ENCODE measurements at regions not wholly inside any gene's neighbourhood (a gene's known extent, or its start where the extent isn't known, plus 50 kb on each side); places are given as distances from the start of the nearest gene placed in this dataset.

DNA sequence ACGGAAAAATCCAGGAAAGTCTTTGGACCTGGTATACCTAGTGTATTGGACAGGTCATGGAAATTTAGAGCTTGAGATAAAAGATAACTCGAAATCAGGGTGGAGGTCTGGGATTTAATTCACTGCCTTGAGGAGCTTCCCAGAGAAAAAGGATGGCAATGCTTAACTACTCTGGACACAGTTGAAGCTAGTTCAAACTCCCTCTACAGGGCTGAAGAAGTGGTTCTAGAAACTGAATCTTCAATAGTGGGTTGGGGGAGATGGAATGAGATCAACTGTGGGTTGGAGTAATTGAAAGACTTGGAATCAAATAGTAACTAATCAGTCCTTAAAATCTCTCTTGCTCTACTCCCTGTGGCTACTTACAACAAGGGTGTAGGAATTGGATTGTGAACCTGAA lies 600.1 kb downstream of the IRS1 start:
- Histone ChIP-seq H3K4me3 (ENCODE audit: low read depth in 1 of 3, low read length in 3 of 3) (no peak overlapping the region), H3K9ac (ENCODE audit: low read depth in 1 of 2, low read length in 2 of 2) (no peak overlapping the region), H3K27ac (ENCODE audit: low read depth in 1 of 2, low read length in 2 of 2) (no peak overlapping the region), H3K4me1 (ENCODE audit: control insufficient read depth in 4 of 4, insufficient read depth in 4 of 4, low read length in 3 of 4) (no peaks in the 10 kb centered on the region), H3K9me3 (ENCODE audit: control insufficient read depth in 4 of 4, low read length in 3 of 4) (no peaks in the 10 kb centered on the region), H3K36me3 (ENCODE audit: control insufficient read depth in 4 of 4, insufficient read depth in 3 of 4, low read depth in 1 of 4, low read length in 3 of 4) (no peaks in the 10 kb centered on the region), H3K27me3 (ENCODE audit: control insufficient read depth in 4 of 4, insufficient read depth in 4 of 4, low read length in 3 of 4) (no peaks in the 10 kb centered on the region)
- WGBS = 87% methylated on average over 2 of the region's 2 CpGs
- DNase-seq (ENCODE audit: low spot score) = no peak
- TF ChIP-seq, protein P1, sequence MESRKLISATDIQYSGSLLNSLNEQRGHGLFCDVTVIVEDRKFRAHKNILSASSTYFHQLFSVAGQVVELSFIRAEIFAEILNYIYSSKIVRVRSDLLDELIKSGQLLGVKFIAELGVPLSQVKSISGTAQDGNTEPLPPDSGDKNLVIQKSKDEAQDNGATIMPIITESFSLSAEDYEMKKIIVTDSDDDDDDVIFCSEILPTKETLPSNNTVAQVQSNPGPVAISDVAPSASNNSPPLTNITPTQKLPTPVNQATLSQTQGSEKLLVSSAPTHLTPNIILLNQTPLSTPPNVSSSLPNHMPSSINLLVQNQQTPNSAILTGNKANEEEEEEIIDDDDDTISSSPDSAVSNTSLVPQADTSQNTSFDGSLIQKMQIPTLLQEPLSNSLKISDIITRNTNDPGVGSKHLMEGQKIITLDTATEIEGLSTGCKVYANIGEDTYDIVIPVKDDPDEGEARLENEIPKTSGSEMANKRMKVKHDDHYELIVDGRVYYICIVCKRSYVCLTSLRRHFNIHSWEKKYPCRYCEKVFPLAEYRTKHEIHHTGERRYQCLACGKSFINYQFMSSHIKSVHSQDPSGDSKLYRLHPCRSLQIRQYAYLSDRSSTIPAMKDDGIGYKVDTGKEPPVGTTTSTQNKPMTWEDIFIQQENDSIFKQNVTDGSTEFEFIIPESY (IDR thresholded peaks at IDR 0.05) = no peak
- TF ChIP-seq, protein P2, sequence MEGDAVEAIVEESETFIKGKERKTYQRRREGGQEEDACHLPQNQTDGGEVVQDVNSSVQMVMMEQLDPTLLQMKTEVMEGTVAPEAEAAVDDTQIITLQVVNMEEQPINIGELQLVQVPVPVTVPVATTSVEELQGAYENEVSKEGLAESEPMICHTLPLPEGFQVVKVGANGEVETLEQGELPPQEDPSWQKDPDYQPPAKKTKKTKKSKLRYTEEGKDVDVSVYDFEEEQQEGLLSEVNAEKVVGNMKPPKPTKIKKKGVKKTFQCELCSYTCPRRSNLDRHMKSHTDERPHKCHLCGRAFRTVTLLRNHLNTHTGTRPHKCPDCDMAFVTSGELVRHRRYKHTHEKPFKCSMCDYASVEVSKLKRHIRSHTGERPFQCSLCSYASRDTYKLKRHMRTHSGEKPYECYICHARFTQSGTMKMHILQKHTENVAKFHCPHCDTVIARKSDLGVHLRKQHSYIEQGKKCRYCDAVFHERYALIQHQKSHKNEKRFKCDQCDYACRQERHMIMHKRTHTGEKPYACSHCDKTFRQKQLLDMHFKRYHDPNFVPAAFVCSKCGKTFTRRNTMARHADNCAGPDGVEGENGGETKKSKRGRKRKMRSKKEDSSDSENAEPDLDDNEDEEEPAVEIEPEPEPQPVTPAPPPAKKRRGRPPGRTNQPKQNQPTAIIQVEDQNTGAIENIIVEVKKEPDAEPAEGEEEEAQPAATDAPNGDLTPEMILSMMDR (IDR thresholded peaks at IDR 0.05; ENCODE audit: low read depth, low read length, missing input control) = no peak
- TF ChIP-seq NR2F2 (IDR thresholded peaks at IDR 0.05) = no peak
- no peak for TF ChIP-seq EGR1 (IDR thresholded peaks at IDR 0.05; ENCODE audit: low read depth in 2 of 2)
- TF ChIP-seq RXRA (IDR thresholded peaks at IDR 0.05) = no peak
- TF ChIP-seq FOXA2 (IDR thresholded peaks at IDR 0.05) = no peak
- TF ChIP-seq SP1 (IDR thresholded peaks at IDR 0.05) = no peak
- TF ChIP-seq JUND (IDR thresholded peaks at IDR 0.05) = no peak

DNA sequence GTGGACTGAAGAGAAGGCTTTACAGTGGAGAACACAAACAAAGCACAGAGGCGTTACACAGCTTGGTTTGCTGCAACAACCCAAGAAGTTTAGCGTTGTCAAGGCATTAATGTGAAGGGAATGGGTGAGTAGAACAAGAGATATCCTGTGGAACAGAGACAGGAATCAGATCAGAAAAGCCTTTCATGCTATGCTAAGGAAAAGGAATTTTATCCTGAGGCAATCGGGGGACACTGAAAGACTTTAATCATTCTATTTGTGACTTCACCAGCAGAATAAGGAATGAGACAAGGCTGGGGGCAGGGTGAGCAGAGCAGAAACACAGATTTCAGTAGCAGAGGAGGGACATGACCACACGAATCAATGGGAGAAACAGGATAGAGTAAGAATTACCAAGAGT lies 600.7 kb downstream of the IRS1 start:
- Histone ChIP-seq H3K36me3 (ENCODE audit: control insufficient read depth in 4 of 4, insufficient read depth in 3 of 4, low read depth in 1 of 4, low read length in 3 of 4) (no peaks in the 10 kb centered on the region), H3K4me1 (ENCODE audit: control insufficient read depth in 4 of 4, insufficient read depth in 4 of 4, low read length in 3 of 4) (no peaks in the 10 kb centered on the region), H3K27ac (ENCODE audit: low read depth in 1 of 2, low read length in 2 of 2) (no peak overlapping the region), H3K4me3 (ENCODE audit: low read depth in 1 of 3, low read length in 3 of 3) (no peak overlapping the region), H3K9me3 (ENCODE audit: control insufficient read depth in 4 of 4, low read length in 3 of 4) (no peaks in the 10 kb centered on the region), H3K9ac (ENCODE audit: low read depth in 1 of 2, low read length in 2 of 2) (no peak overlapping the region), H3K27me3 (ENCODE audit: control insufficient read depth in 4 of 4, insufficient read depth in 4 of 4, low read length in 3 of 4) (no peaks in the 10 kb centered on the region)
- WGBS = 90% methylated on average over 4 of the region's 4 CpGs
- TF ChIP-seq, protein P3, sequence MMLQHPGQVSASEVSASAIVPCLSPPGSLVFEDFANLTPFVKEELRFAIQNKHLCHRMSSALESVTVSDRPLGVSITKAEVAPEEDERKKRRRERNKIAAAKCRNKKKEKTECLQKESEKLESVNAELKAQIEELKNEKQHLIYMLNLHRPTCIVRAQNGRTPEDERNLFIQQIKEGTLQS (IDR thresholded peaks at IDR 0.05) = no peak
- TF ChIP-seq YY1 (IDR thresholded peaks at IDR 0.05) (no peak), RAD21 (IDR thresholded peaks at IDR 0.05) (no peak), HNF4G (IDR thresholded peaks at IDR 0.05) (no peak)
- TF ChIP-seq, protein P4, sequence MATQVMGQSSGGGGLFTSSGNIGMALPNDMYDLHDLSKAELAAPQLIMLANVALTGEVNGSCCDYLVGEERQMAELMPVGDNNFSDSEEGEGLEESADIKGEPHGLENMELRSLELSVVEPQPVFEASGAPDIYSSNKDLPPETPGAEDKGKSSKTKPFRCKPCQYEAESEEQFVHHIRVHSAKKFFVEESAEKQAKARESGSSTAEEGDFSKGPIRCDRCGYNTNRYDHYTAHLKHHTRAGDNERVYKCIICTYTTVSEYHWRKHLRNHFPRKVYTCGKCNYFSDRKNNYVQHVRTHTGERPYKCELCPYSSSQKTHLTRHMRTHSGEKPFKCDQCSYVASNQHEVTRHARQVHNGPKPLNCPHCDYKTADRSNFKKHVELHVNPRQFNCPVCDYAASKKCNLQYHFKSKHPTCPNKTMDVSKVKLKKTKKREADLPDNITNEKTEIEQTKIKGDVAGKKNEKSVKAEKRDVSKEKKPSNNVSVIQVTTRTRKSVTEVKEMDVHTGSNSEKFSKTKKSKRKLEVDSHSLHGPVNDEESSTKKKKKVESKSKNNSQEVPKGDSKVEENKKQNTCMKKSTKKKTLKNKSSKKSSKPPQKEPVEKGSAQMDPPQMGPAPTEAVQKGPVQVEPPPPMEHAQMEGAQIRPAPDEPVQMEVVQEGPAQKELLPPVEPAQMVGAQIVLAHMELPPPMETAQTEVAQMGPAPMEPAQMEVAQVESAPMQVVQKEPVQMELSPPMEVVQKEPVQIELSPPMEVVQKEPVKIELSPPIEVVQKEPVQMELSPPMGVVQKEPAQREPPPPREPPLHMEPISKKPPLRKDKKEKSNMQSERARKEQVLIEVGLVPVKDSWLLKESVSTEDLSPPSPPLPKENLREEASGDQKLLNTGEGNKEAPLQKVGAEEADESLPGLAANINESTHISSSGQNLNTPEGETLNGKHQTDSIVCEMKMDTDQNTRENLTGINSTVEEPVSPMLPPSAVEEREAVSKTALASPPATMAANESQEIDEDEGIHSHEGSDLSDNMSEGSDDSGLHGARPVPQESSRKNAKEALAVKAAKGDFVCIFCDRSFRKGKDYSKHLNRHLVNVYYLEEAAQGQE (IDR thresholded peaks at IDR 0.05) = no peak
- no peak for DNase-seq (ENCODE audit: low spot score)

Data from liver (tissue), 8 donors.